HEK293 (cell line): ENCODE measurements at regions not wholly inside any gene's neighbourhood (a gene's known extent, or its start where the extent isn't known, plus 50 kb on each side); places are given as distances from the start of the nearest gene placed in this dataset.

Experiments used
- CTCF ChIA-PET: fragments of 350-600 bp; formaldehyde crosslinking; extraction: SDS; loops from one replicate; lab custom pipeline; 2021; ENCODE audit warnings: antibody characterized with exemption; lab: Yijun Ruan, JAX
- POLR2A ChIA-PET: fragments of 300-600 bp; formaldehyde crosslinking; extraction: SDS; loops from one replicate; lab custom pipeline; 2020; ENCODE audit warnings: antibody characterized with exemption, inconsistent platforms; lab: Yijun Ruan, JAX
- H3K27ac ChIP-seq: fragments of 200-500 bp; sonication (Bioruptor generic); 2 replicates; pipeline ENCODE4 v1.5.1; 2014; ENCODE audit warnings: low read depth, low read length, control low read depth, inconsistent platforms; ENCODE audit errors: extremely low read depth
- H3K36me3 ChIP-seq, 2 experiments: fragments of 200-500 bp in 1 of 2; sonication (Bioruptor generic) in 1 of 2; 1 replicate in 1 of 2; 2 replicates in 1 of 2; pipeline ENCODE4 v1.5.1; 2014 to 2017; ENCODE audit warnings: inconsistent platforms in 2 of 2, low read length in 2 of 2; ENCODE audit not compliant: control insufficient read depth in 2 of 2, insufficient read depth in 1 of 2
- H3K4me1 ChIP-seq: fragments of 200-500 bp; sonication (Bioruptor generic); 2 replicates; pipeline ENCODE4 v1.5.1; 2014; ENCODE audit warnings: mild to moderate bottlenecking, low read length, inconsistent platforms; ENCODE audit not compliant: control insufficient read depth, insufficient read depth
- H3K4me3 ChIP-seq: 2 replicates; pipeline ENCODE4 v1.5.1; 2011; ENCODE audit warnings: low read depth, mild to moderate bottlenecking, control low read depth, low read length, moderate library complexity
- H3K9me3 ChIP-seq: fragments of 200-500 bp; sonication (Bioruptor generic); 2 replicates; pipeline ENCODE4 v1.5.1; 2014; ENCODE audit warnings: low read depth, low read length, inconsistent platforms; ENCODE audit not compliant: control insufficient read depth, insufficient read depth
- FEZF1 ChIP-seq: fragments of 450-650 bp; formaldehyde crosslinking; IDR thresholded peaks from 2 replicates; pipeline ENCODE4 v1.5.1; 2016; ENCODE audit warnings: missing biosample characterization, missing genetic modification characterization
- KLF9 ChIP-seq: fragments of 450-650 bp; formaldehyde crosslinking; IDR thresholded peaks from 2 replicates; pipeline ENCODE4 v1.5.1; 2016; ENCODE audit warnings: missing biosample characterization, missing genetic modification characterization, low read depth
- OSR2 ChIP-seq: fragments of 450-650 bp; formaldehyde crosslinking; IDR thresholded peaks from 2 replicates; pipeline ENCODE4 v1.5.1; 2016; ENCODE audit warnings: missing biosample characterization, missing genetic modification characterization
- PRDM10 ChIP-seq: fragments of 450-650 bp; formaldehyde crosslinking; IDR thresholded peaks from 2 replicates; pipeline ENCODE4 v1.5.1; 2016; ENCODE audit warnings: missing biosample characterization, missing genetic modification characterization
- SP7 ChIP-seq: fragments of 450-650 bp; formaldehyde crosslinking; IDR thresholded peaks from 2 replicates; pipeline ENCODE4 v1.5.1; 2016; ENCODE audit warnings: missing biosample characterization, missing genetic modification characterization
- ZBTB10 ChIP-seq: fragments of 450-650 bp; formaldehyde crosslinking; IDR thresholded peaks from 2 replicates; pipeline ENCODE4 v1.5.1; 2016; ENCODE audit warnings: missing biosample characterization, missing genetic modification characterization
- ZBTB20 ChIP-seq: fragments of 450-650 bp; formaldehyde crosslinking; IDR thresholded peaks from 2 replicates; pipeline ENCODE4 v1.5.1; 2016; ENCODE audit warnings: missing biosample characterization, missing genetic modification characterization
- ZBTB7A ChIP-seq: fragments of 450-650 bp; formaldehyde crosslinking; IDR thresholded peaks from 2 replicates; pipeline ENCODE4 v1.5.1; 2016; ENCODE audit warnings: low read depth, missing biosample characterization, missing genetic modification characterization
- ZEB2 ChIP-seq: fragments of 450-650 bp; formaldehyde crosslinking; IDR thresholded peaks from 2 replicates; pipeline ENCODE4 v1.5.1; 2016; ENCODE audit warnings: missing biosample characterization, missing genetic modification characterization
- ZFP69B ChIP-seq: fragments of 450-650 bp; formaldehyde crosslinking; IDR thresholded peaks from 2 replicates; pipeline ENCODE4 v1.5.1; 2016; ENCODE audit warnings: missing biosample characterization, missing genetic modification characterization
- ZNF155 ChIP-seq: fragments of 450-650 bp; formaldehyde crosslinking; IDR thresholded peaks from 2 replicates; pipeline ENCODE4 v1.5.1; 2016; ENCODE audit warnings: missing biosample characterization, missing genetic modification characterization
- ZNF16 ChIP-seq: fragments of 450-650 bp; formaldehyde crosslinking; IDR thresholded peaks from 2 replicates; pipeline ENCODE4 v1.5.1; 2016; ENCODE audit warnings: low read depth, missing biosample characterization, missing genetic modification characterization
- ZNF174 ChIP-seq: fragments of 450-650 bp; formaldehyde crosslinking; IDR thresholded peaks from 2 replicates; pipeline ENCODE4 v1.5.0; 2017; ENCODE audit warnings: missing biosample characterization, mild to moderate bottlenecking, missing genetic modification characterization
- ZNF184 ChIP-seq: fragments of 450-650 bp; IDR thresholded peaks from 2 replicates; pipeline ENCODE4 v1.5.1; 2018; ENCODE audit warnings: missing biosample characterization, mild to moderate bottlenecking, missing genetic modification characterization
- ZNF2 ChIP-seq: fragments of 450-650 bp; formaldehyde crosslinking; IDR thresholded peaks from 2 replicates; pipeline ENCODE4 v1.5.1; 2016; ENCODE audit warnings: missing biosample characterization, missing genetic modification characterization
- ZNF23 ChIP-seq: fragments of 450-650 bp; formaldehyde crosslinking; IDR thresholded peaks from 2 replicates; pipeline ENCODE4 v1.5.1; 2016; ENCODE audit warnings: missing biosample characterization, missing genetic modification characterization, borderline replicate concordance
- ZNF239 ChIP-seq: fragments of 450-650 bp; formaldehyde crosslinking; IDR thresholded peaks from 2 replicates; pipeline ENCODE4 v1.5.1; 2016; ENCODE audit warnings: missing biosample characterization, missing genetic modification characterization
- ZNF354C ChIP-seq: fragments of 450-650 bp; formaldehyde crosslinking; IDR thresholded peaks from 2 replicates; pipeline ENCODE4 v1.5.1; 2016; ENCODE audit warnings: missing biosample characterization, missing genetic modification characterization, low read depth, borderline replicate concordance
- ZNF366 ChIP-seq: fragments of 450-650 bp; formaldehyde crosslinking; conservative IDR thresholded peaks from 2 replicates; pipeline ENCODE4 v1.5.1; 2016; ENCODE audit warnings: missing biosample characterization, missing genetic modification characterization
- ZNF449 ChIP-seq: fragments of 450-650 bp; formaldehyde crosslinking; IDR thresholded peaks from 2 replicates; pipeline ENCODE4 v1.5.1; 2017; ENCODE audit warnings: missing biosample characterization, mild to moderate bottlenecking, missing genetic modification characterization, moderate library complexity
- ZNF473 ChIP-seq: fragments of 450-650 bp; formaldehyde crosslinking; IDR thresholded peaks from 2 replicates; pipeline ENCODE4 v1.5.1; 2017; ENCODE audit warnings: missing biosample characterization, missing genetic modification characterization
- ZNF549 ChIP-seq: fragments of 450-650 bp; IDR thresholded peaks from 2 replicates; pipeline ENCODE4 v1.5.1; 2018; ENCODE audit warnings: missing biosample characterization, missing genetic modification characterization, mild to moderate bottlenecking, inconsistent platforms, moderate library complexity
- ZNF623 ChIP-seq: fragments of 450-650 bp; formaldehyde crosslinking; IDR thresholded peaks from 2 replicates; pipeline ENCODE4 v1.5.1; 2016; ENCODE audit warnings: missing biosample characterization, missing genetic modification characterization
- ZNF677 ChIP-seq: fragments of 450-650 bp; IDR thresholded peaks from 2 replicates; pipeline ENCODE4 v1.5.0; 2018; ENCODE audit warnings: missing biosample characterization, mild to moderate bottlenecking, missing genetic modification characterization, moderate library complexity
- TF ChIP-seq, protein P1 (sequence below): fragments of 450-650 bp; formaldehyde crosslinking; IDR thresholded peaks from 2 replicates; pipeline ENCODE4 v1.5.1; 2017; ENCODE audit warnings: missing biosample characterization, missing genetic modification characterization

- TF ChIP-seq ZNF549 (tag by site-specific recombination): no peak
These were observed 1350.9 kb downstream of the ARAP2 start (continued) for GRCh38 chr4:34893382-34893781.

DNA sequence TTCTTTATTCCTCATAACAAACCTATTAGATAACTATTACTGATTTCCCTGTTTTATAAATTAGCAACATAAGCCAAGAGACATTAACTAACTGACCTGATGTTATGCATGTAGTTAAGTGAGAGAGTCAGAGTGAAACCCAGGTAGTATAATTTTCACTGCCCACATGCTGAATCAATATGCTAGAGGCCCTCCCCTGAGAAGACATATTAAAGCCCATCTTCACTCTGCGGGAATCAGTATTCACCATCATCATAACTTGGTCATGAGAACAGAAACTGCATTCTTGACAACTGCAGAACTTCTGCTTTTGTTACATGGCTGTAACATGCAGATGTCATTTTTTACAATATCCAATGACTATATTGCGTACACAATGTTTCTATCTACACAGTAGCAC, 1324.3 kb downstream of the ARAP2 start:
- H3K4me1 ChIP-seq: no peaks in the 10 kb centered on the region
- no peaks in the 10 kb centered on the region for H3K9me3 ChIP-seq
- TF ChIP-seq ZBTB20: no peak
- TF ChIP-seq ZNF449: no peak
- no peak for TF ChIP-seq ZNF155 (tag by site-specific recombination)
- no peak for TF ChIP-seq ZBTB10 (tag by site-specific recombination)
- H3K27ac ChIP-seq: no peak overlapping the region
- ChIA-PET CTCF (no interaction called here), POLR2A (no interaction called here)
- no peaks in the 10 kb centered on the region for H3K36me3 ChIP-seq
- no peak overlapping the region for H3K4me3 ChIP-seq

DNA sequence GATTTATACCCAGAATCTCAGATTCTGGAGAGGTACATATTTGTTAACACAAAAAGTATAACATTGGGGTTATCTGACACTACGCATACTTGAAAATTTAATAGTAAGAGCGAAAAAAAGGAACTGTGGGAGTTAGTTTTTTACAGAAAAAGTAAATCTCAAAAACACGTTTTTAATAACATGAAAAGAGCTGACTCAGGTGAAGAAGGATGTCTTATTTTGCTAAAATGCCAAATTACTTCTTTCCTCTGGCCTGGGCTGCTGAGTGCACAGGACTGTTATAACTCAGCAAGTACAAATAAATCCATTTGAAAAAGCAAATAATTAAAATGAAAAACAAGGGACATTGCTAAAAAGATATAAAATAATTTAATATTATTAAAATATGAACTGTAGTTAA, 1322.9 kb downstream of the ARAP2 start:
- POLR2A ChIA-PET: no interaction called here
- CTCF ChIA-PET: no interaction called here
- Histone ChIP-seq H3K4me3 (no peak overlapping the region), H3K9me3 (no peaks in the 10 kb centered on the region), H3K27ac (no peak overlapping the region), H3K36me3 (no peaks in the 10 kb centered on the region)
- TF ChIP-seq ZNF366: no peak
- no peak for TF ChIP-seq ZNF239 (tag by site-specific recombination)
- TF ChIP-seq ZFP69B (tag by site-specific recombination): no peak
- TF ChIP-seq ZNF473 (tag by site-specific recombination): no peak
- no peak for TF ChIP-seq KLF9 (tag by site-specific recombination)
- no peak for TF ChIP-seq ZNF623
- no peak for TF ChIP-seq ZNF354C (tag by site-specific recombination)
- TF ChIP-seq ZNF16: no peak
- no peak for TF ChIP-seq ZEB2
- TF ChIP-seq, all 188 proteins: peak for 0
- H3K4me1 ChIP-seq: no peaks in the 10 kb centered on the region

DNA sequence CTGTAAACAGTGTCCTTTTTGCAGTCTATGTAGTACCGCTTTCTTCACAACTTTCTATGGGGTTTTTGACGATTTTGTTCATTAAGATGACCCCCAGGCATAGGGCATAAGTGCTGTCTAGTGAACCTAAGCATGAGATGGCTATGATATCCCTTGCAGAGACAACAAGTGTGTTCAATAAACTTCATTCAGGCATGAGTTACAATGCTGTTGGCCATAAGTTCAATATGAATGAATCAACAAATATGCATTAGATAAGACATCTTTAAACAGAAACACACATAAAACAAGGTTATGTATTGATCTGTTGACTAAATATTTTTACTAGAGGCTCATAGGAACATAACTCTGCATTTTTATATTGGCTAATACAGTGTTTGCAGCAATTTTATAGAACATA, 1322.0 kb downstream of the ARAP2 start:
- Histone ChIP-seq H3K9me3 (no peaks in the 10 kb centered on the region), H3K27ac (no peak overlapping the region), H3K36me3 (no peaks in the 10 kb centered on the region), H3K4me1 (no peaks in the 10 kb centered on the region), H3K4me3 (no peak overlapping the region)
- POLR2A ChIA-PET: no interaction called here
- CTCF ChIA-PET: no interaction called here
- TF ChIP-seq ZBTB7A (no peak), PRDM10 (no peak), ZNF174 (tag by site-specific recombination) (no peak), ZNF677 (tag by site-specific recombination) (no peak), OSR2 (no peak), ZNF184 (tag by site-specific recombination) (no peak), SP7 (tag by site-specific recombination) (no peak), FEZF1 (no peak), ZNF23 (tag by site-specific recombination) (no peak), ZNF2 (tag by site-specific recombination) (no peak)
- TF ChIP-seq, protein P1, sequence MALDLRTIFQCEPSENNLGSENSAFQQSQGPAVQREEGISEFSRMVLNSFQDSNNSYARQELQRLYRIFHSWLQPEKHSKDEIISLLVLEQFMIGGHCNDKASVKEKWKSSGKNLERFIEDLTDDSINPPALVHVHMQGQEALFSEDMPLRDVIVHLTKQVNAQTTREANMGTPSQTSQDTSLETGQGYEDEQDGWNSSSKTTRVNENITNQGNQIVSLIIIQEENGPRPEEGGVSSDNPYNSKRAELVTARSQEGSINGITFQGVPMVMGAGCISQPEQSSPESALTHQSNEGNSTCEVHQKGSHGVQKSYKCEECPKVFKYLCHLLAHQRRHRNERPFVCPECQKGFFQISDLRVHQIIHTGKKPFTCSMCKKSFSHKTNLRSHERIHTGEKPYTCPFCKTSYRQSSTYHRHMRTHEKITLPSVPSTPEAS (tag by site-specific recombination): no peak
